Eye (tissue), 1 donor: ENCODE measurements at regions not wholly inside any gene's neighbourhood (a gene's known extent, or its start where the extent isn't known, plus 50 kb on each side); places are given as distances from the start of the nearest gene placed in this dataset.

Experiments used
- DNase-seq: peaks from one replicate; pipeline ENCODE4 v3.0.0-alpha.2; 2015

GRCh38 chr10:128723631-128724205 is 597.5 kb upstream of the MKI67 start:
- no peak for DNase-seq

GRCh38 chr10:128725531-128725930 is 599.3 kb upstream of the MKI67 start:
- no peak for DNase-seq

GRCh38 chr10:128727114-128727513 is 600.9 kb upstream of the MKI67 start:
- no peak for DNase-seq

- DNase-seq = no peak
Measured at GRCh38 chr10:128729910-128730420, 603.7 kb upstream of the MKI67 start.

- DNase-seq = no peak
Measured at GRCh38 chr10:128730922-128731321, 604.7 kb upstream of the MKI67 start.

- DNase-seq = no peak
Measured at GRCh38 chr10:128734161-128734560, 607.9 kb upstream of the MKI67 start.

- DNase-seq = no peak
Measured at GRCh38 chr10:128734734-128735133, 608.5 kb upstream of the MKI67 start.

GRCh38 chr10:128735996-128736395 is 609.8 kb upstream of the MKI67 start:
- peak; percentile 95 for DNase-seq

- no peak for DNase-seq
Measured at GRCh38 chr10:128738386-128738915, 612.2 kb upstream of the MKI67 start.

- no peak for DNase-seq
Measured at GRCh38 chr10:128739930-128740329, 613.7 kb upstream of the MKI67 start.

- DNase-seq = no peak
Measured at GRCh38 chr10:128741180-128741579, 615.0 kb upstream of the MKI67 start.

GRCh38 chr10:128741680-128742079 is 615.5 kb upstream of the MKI67 start:
- no peak for DNase-seq

- DNase-seq = no peak
Measured at GRCh38 chr10:128744092-128744491, 617.9 kb upstream of the MKI67 start.

- no peak for DNase-seq
Measured at GRCh38 chr10:128744811-128745305, 618.6 kb upstream of the MKI67 start.

GRCh38 chr10:128747582-128748346 is 621.5 kb upstream of the MKI67 start:
- peak; percentile 70 for DNase-seq

GRCh38 chr10:128751284-128751683 is 625.1 kb upstream of the MKI67 start:
- DNase-seq = no peak

- DNase-seq = no peak
Measured at GRCh38 chr10:128751851-128752250, 625.6 kb upstream of the MKI67 start.

- DNase-seq = no peak
Measured at GRCh38 chr10:128759174-128759573, 633.0 kb upstream of the MKI67 start.

- no peak for DNase-seq
Measured at GRCh38 chr10:128763588-128763987, 637.4 kb upstream of the MKI67 start.

GRCh38 chr10:128764190-128764589 is 638.0 kb upstream of the MKI67 start:
- DNase-seq = no peak

- no peak for DNase-seq
Measured at GRCh38 chr10:128766915-128767314, 640.7 kb upstream of the MKI67 start.

- DNase-seq = no peak
Measured at GRCh38 chr10:128774979-128775378, 648.8 kb upstream of the MKI67 start.

GRCh38 chr10:128775743-128776142 is 649.5 kb upstream of the MKI67 start:
- DNase-seq = no peak

GRCh38 chr10:128776673-128777252 is 650.5 kb upstream of the MKI67 start:
- peak; percentile 60 for DNase-seq
